Cardiac muscle cell (in vitro differentiated cells and primary cell): ENCODE measurements at regions not wholly inside any gene's neighbourhood (a gene's known extent, or its start where the extent isn't known, plus 50 kb on each side); places are given as distances from the start of the nearest gene placed in this dataset.

ENCODE experiments used
- DNase-seq, 2 donors: peaks; one replicate each; pipeline versions ENCODE4 v3.0.0 to v3.0.0-alpha.2; 2010 to 2017; ENCODE audit warnings: low read depth in 1 of 2, low spot score in 1 of 2
- H3K27ac ChIP-seq: fragments of 200-600 bp; sonication (generic); 2 replicates; pipeline ENCODE4 v1.5.1; 2016
- H3K27me3 ChIP-seq: fragments of 200-600 bp; sonication (generic); 2 replicates; pipeline ENCODE4 v1.6.0; 2016; ENCODE audit warnings: control low read depth
- H3K36me3 ChIP-seq: fragments of 200-600 bp; sonication (generic); 2 replicates; pipeline ENCODE4 v1.5.1; 2016; ENCODE audit warnings: control low read depth
- H3K4me1 ChIP-seq: fragments of 200-600 bp; sonication (generic); 2 replicates; pipeline ENCODE4 v1.8.1; 2017; ENCODE audit warnings: low read depth, mild to moderate bottlenecking, mixed run types
- H3K4me3 ChIP-seq: fragments of 200-600 bp; sonication (generic); 2 replicates; pipeline ENCODE4 v1.5.1; 2016; ENCODE audit warnings: mild to moderate bottlenecking
- H3K9me3 ChIP-seq: fragments of 200-600 bp; sonication (generic); 2 replicates; pipeline ENCODE4 v1.5.1; 2017; ENCODE audit warnings: low read depth, mild to moderate bottlenecking, control low read depth
- TF ChIP-seq, protein P1 (sequence below): IDR thresholded peaks from 2 replicates; pipeline ENCODE4 v1.5.1; 2012; ENCODE audit warnings: low read depth, mild to moderate bottlenecking, low read length

DNA sequence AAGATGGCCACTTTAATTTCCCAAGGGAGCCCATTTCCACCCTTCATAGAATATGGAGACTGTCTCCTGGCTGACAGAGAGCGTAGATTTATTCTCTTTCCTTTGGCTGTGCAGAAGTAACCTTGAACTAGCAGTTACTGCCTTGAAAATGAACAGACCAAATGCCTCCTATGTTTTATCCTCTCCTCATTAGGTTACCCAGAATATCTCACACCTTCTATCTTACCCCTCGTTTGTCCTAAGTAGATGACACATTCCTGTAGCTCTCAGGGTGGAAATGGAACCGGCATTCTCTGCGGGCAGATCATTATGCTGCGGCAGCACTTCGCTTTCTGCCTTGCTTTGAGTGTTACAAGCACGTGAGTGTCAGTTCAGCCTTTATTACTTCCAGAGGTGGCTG is 336.5 kb downstream of the DCDC2C start:
- no peak for DNase-seq
- Histone ChIP-seq H3K36me3 (no peaks in the 10 kb centered on the region), H3K9me3 (peaks cover 2% of the 10 kb centered on the region), H3K27ac (no peak overlapping the region), H3K27me3 (no peaks in the 10 kb centered on the region), H3K4me1 (no peaks in the 10 kb centered on the region), H3K4me3 (no peak overlapping the region)
- TF ChIP-seq, protein P1, sequence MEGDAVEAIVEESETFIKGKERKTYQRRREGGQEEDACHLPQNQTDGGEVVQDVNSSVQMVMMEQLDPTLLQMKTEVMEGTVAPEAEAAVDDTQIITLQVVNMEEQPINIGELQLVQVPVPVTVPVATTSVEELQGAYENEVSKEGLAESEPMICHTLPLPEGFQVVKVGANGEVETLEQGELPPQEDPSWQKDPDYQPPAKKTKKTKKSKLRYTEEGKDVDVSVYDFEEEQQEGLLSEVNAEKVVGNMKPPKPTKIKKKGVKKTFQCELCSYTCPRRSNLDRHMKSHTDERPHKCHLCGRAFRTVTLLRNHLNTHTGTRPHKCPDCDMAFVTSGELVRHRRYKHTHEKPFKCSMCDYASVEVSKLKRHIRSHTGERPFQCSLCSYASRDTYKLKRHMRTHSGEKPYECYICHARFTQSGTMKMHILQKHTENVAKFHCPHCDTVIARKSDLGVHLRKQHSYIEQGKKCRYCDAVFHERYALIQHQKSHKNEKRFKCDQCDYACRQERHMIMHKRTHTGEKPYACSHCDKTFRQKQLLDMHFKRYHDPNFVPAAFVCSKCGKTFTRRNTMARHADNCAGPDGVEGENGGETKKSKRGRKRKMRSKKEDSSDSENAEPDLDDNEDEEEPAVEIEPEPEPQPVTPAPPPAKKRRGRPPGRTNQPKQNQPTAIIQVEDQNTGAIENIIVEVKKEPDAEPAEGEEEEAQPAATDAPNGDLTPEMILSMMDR = no peak

DNA sequence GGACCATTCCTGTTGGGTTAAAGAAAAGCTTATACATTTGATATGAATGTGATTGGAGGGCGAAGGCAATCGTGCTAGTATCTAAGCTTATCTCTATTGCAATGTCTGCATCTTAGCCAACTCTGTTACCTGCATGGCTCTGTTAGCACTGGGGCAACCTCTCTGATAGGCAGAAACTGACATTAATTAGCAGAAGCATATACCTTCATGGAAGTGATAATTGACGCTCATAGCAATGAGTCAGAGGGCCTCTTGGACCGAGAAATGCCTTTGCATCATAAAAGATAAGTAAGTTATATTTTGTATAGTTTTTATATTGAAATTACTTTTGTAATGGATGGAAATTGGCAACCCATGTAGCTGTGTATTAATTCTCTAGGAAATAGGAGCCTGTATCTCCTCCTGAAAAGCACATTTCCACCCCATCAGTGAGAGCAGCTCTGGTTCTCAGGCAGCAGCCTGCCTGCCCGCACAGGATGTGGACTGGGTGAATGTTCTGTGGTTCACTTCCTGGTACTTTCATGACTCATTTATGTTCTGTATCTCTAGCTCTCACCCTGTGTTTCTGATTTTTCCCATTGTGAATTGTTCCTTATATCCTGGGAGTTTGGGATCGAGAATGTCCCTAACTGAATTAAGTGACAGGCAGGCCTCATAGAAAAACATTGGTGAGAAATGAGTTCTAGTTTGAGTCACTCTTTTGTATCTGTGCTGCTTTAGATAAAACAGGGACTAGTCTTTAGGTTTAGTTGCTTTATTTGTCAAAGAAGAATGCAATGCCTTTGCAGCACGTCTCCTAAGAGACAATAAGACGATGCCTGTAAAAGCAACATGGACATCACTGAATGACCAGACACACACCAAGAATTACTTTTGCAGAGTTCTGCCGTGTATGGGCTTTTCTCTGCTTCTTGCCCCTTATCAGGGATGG is 344.9 kb downstream of the DCDC2C start:
- peak in 1 of 2 donors; percentile 52 for DNase-seq
- H3K9me3 ChIP-seq = no peaks in the 10 kb centered on the region
- no peaks in the 10 kb centered on the region for H3K4me1 ChIP-seq
- H3K36me3 ChIP-seq = no peaks in the 10 kb centered on the region
- TF ChIP-seq, protein P1 = no peak
- no peak overlapping the region for H3K27ac ChIP-seq
- H3K27me3 ChIP-seq = no peaks in the 10 kb centered on the region
- H3K4me3 ChIP-seq = no peak overlapping the region

DNA sequence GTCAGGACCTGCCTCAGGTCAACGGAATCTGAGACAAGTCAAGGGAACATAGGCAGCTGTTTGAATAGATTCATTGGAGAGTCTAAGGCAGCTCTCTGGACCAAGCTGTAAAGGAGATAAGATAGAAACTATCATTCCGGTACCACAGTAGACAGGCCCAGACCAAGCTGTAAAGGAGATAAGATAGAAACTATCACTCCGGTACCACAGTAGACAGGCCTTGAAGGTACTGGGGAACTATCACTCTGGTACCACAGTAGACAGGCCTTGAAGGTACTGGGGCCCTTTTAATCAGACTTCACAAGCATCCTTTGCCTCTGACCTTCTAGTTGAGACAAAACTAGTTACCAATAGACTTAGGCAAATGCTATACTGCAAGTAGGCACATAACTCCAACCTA is 346.1 kb downstream of the DCDC2C start:
- Histone ChIP-seq H3K4me3 (no peak overlapping the region), H3K36me3 (no peaks in the 10 kb centered on the region), H3K27ac (no peak overlapping the region), H3K9me3 (no peaks in the 10 kb centered on the region), H3K27me3 (no peaks in the 10 kb centered on the region), H3K4me1 (no peaks in the 10 kb centered on the region)
- no peak for DNase-seq
- TF ChIP-seq, protein P1 = no peak

DNA sequence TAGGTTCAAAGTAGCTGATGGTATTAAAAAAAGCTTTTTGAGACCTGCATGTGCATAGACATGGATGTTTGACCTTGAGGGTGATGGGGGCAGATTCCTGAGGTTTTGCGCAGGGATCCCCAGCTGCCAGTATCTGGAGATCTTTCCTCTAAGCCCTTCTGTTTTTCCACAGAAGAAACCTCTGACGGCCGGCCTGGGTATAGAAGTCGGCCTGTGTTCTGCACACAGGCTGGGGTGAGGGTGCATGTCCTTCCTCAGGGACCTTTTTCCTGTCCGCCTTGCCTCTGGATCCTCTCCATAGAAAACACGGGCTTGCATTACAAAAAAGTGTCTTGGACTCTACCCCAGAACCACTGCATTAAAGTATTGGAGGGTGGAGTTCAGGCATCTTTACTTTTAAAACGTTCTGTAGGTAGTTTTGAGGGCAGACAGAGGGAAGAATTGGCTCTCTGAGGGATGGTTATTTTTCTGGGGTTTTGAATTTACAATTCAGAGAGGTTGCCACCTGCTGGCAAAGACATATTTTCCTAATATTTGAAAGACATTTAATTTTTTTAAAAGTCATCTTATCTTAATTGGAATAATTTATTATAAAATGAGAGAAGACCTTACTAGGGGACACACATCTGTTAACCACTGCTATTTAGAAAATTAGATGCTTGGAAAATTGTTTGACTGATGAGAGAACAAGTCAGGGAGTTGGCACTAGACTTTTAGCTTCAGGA is 350.6 kb downstream of the DCDC2C start:
- no peak overlapping the region for H3K27ac ChIP-seq

DNA sequence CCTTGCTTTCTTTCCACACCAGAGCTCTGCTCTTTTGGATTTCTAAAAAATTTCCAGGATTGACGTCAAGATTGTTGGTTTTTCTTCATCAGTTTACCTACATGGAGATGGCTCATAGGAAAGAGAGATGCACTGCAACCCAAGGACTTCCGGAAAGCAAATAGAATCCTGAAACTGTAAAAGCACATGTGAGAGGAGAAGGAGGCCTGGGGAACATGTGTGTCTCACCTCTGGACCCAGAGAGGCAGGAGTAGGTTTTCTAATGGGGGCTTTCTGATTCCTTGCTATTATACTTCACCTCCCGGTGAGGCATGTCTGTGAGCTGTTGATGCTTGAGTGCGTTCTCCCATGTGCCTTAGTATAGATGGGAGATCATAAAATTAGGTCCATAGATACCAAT is 362.8 kb downstream of the DCDC2C start:
- TF ChIP-seq, protein P1 = no peak

More for the DNA sequence above, 350.6 kb downstream of the DCDC2C start:
- Histone ChIP-seq H3K4me1 (no peaks in the 10 kb centered on the region), H3K27me3 (no peaks in the 10 kb centered on the region), H3K4me3 (no peak overlapping the region), H3K36me3 (no peaks in the 10 kb centered on the region), H3K9me3 (no peaks in the 10 kb centered on the region)
- TF ChIP-seq, protein P1 = no peak
- no peak for DNase-seq

More for the DNA sequence above, 362.8 kb downstream of the DCDC2C start:
- H3K4me3 ChIP-seq = no peak overlapping the region
- no peaks in the 10 kb centered on the region for H3K4me1 ChIP-seq
- H3K27me3 ChIP-seq = no peaks in the 10 kb centered on the region
- no peak overlapping the region for H3K27ac ChIP-seq
- no peak for DNase-seq
- no peaks in the 10 kb centered on the region for H3K36me3 ChIP-seq
- H3K9me3 ChIP-seq = no peaks in the 10 kb centered on the region
